ENCODE measurements at regions not wholly inside any gene's neighbourhood (a gene's known extent, or its start where the extent isn't known, plus 50 kb on each side); places are given as distances from the start of the nearest gene placed in this dataset.

DNA sequence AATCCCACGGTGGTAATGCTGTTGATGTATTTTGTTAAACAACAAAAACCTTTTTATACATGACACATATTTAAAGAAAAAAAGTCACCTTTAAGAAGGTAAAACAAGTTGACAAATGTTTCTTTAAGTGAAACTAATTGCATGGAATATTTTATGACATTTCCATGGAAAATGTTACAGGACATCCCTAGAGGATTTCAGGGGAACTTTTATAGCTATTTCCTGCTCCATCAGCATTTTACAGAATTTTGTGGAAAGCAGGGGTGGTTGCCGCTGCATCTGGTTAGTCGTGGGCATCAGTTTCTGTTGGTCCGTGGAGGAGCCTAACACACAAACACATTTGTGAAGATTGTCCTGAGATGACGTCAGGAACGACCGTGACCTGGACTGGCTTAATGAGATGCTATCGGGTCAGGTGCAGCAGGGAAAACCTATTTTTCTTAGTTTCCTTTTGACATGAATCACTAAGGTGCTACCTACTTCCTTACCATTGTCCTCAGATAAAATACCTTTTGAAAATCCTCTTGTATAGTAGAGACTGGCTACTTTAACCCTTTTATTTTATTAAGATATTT is 305.1 kb downstream of the MAP2K6 start:
- Histone ChIP-seq H3K9ac (ENCODE audit: low read length) (no peak overlapping the region), H3K9me3 (ENCODE audit: control insufficient read depth, insufficient read depth, low read depth, low read length) (peaks cover 4% of the 10 kb centered on the region), H3K27ac (ENCODE audit: low read depth, low read length) (no peak overlapping the region), H3K27me3 (ENCODE audit: control insufficient read depth, insufficient read depth, low read length) (no peaks in the 10 kb centered on the region), H3K4me3 (ENCODE audit: low read depth, low read length) (no peak overlapping the region), H3K4me1 (ENCODE audit: control insufficient read depth, insufficient read depth, low read length) (no peaks in the 10 kb centered on the region), H3K36me3 (ENCODE audit: control insufficient read depth, insufficient read depth, low read length) (no peaks in the 10 kb centered on the region)

DNA sequence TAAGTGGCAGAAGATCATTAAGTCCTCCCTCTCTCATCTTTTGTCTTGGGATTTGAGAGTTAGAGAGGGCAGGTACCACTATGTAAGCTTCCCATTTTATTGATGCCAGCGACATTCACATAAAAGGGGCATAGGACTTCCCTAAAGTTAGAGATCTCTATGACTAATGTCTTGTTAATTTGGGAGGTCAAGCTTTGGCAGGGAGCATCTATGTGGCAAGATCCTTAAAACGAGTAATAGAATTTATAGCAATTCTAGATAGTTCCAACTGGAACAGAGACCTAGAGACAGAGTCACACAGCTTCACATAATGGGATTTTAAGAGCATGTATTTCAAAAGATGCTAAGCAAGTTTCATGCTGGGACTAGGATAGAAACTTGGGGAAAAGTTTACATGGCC is 308.0 kb downstream of the MAP2K6 start:
- H3K27me3 ChIP-seq (ENCODE audit: control insufficient read depth, insufficient read depth, low read length) = no peaks in the 10 kb centered on the region
- H3K4me3 ChIP-seq (ENCODE audit: low read depth, low read length) = no peak overlapping the region
- no peaks in the 10 kb centered on the region for H3K9me3 ChIP-seq (ENCODE audit: control insufficient read depth, insufficient read depth, low read depth, low read length)
- no peak overlapping the region for H3K9ac ChIP-seq (ENCODE audit: low read length)
- H3K36me3 ChIP-seq (ENCODE audit: control insufficient read depth, insufficient read depth, low read length) = no peaks in the 10 kb centered on the region
- H3K4me1 ChIP-seq (ENCODE audit: control insufficient read depth, insufficient read depth, low read length) = no peaks in the 10 kb centered on the region
- H3K27ac ChIP-seq (ENCODE audit: low read depth, low read length) = no peak overlapping the region

DNA sequence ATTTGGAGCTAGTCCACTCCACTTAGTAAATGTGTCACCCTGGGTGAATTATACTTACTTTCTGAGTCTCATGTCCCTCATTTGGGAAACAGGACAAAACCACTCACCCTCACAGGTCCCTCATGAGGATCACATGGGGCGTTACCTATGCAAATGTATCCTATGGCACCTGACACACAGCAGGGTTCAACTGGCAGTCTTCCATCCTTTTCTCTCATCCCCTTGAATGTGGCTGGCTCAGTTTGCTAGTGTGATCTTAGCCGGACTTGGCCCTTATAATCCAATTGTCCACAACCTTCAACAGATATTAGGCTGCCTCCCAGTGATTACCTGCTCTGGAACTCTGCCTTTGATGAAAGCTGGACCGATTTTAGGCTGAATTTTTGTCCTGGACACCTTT is 308.8 kb downstream of the MAP2K6 start:
- no peak overlapping the region for H3K9ac ChIP-seq (ENCODE audit: low read length)
- H3K27ac ChIP-seq (ENCODE audit: low read depth, low read length) = no peak overlapping the region
- no peaks in the 10 kb centered on the region for H3K36me3 ChIP-seq (ENCODE audit: control insufficient read depth, insufficient read depth, low read length)
- H3K4me1 ChIP-seq (ENCODE audit: control insufficient read depth, insufficient read depth, low read length) = no peaks in the 10 kb centered on the region
- H3K27me3 ChIP-seq (ENCODE audit: control insufficient read depth, insufficient read depth, low read length) = no peaks in the 10 kb centered on the region
- H3K4me3 ChIP-seq (ENCODE audit: low read depth, low read length) = no peak overlapping the region
- no peaks in the 10 kb centered on the region for H3K9me3 ChIP-seq (ENCODE audit: control insufficient read depth, insufficient read depth, low read depth, low read length)

DNA sequence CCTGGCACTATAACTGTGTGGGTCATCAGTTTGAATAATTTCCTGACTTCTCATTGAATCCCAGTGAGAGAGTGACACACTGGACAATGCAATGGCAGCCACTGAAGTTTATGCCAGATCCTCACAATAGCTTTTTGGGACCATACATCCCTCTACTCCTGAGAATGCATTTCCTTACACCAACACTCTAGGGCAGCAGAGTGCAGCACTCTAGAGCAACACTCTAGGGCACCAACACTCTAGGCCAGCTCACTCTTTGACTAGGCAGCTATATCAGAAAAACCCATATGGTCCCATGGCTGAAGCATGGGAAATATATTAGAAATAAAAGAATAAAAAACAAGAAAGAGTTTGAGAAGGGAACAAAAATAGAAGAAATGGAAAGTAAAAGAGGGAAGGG is 309.2 kb downstream of the MAP2K6 start:
- no peaks in the 10 kb centered on the region for H3K9me3 ChIP-seq (ENCODE audit: control insufficient read depth, insufficient read depth, low read depth, low read length)
- H3K27me3 ChIP-seq (ENCODE audit: control insufficient read depth, insufficient read depth, low read length) = no peaks in the 10 kb centered on the region
- H3K27ac ChIP-seq (ENCODE audit: low read depth, low read length) = no peak overlapping the region
- H3K9ac ChIP-seq (ENCODE audit: low read length) = no peak overlapping the region
- H3K36me3 ChIP-seq (ENCODE audit: control insufficient read depth, insufficient read depth, low read length) = no peaks in the 10 kb centered on the region
- no peaks in the 10 kb centered on the region for H3K4me1 ChIP-seq (ENCODE audit: control insufficient read depth, insufficient read depth, low read length)
- no peak overlapping the region for H3K4me3 ChIP-seq (ENCODE audit: low read depth, low read length)

DNA sequence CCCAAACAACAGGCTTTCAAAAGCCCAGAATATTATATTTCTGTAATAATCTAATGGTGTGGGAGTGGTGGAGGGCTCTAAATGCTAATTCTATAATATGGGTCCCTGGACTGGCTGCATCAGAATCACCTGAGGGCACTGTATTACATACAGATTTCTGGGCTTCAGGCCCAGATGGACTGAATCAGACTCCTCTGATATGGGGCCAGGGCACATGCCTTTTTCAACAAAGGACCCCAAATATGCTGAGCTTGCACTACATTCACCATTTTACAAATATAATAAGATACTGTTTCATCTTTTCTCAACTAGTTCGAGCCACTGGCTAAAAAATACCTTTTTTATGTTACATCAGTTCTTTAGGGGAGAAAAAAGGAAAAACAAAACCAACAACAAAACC is 309.7 kb downstream of the MAP2K6 start:
- H3K9ac ChIP-seq (ENCODE audit: low read length) = no peak overlapping the region
- H3K27me3 ChIP-seq (ENCODE audit: control insufficient read depth, insufficient read depth, low read length) = no peaks in the 10 kb centered on the region
- H3K36me3 ChIP-seq (ENCODE audit: control insufficient read depth, insufficient read depth, low read length) = no peaks in the 10 kb centered on the region
- H3K9me3 ChIP-seq (ENCODE audit: control insufficient read depth, insufficient read depth, low read depth, low read length) = no peaks in the 10 kb centered on the region
- no peaks in the 10 kb centered on the region for H3K4me1 ChIP-seq (ENCODE audit: control insufficient read depth, insufficient read depth, low read length)
- no peak overlapping the region for H3K4me3 ChIP-seq (ENCODE audit: low read depth, low read length)
- H3K27ac ChIP-seq (ENCODE audit: low read depth, low read length) = no peak overlapping the region

DNA sequence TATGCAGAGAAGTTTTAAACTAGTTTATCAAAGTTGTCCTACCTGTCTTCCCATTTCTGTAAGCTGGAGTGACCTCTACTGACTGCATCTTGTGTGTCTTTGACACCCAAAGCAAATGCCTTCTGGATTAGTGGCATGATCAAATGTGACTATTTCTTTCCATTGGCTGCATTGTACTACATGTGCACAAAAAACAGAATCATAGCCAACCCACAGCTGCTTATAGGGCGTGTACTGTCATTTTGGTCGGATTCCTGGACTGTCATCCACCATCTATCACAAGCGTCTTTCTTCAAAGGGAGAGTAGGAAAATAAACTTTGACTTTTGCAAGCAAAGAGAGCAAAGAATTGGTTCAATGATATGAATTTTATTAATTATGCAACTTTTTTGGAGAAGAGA is 310.6 kb downstream of the MAP2K6 start:
- Histone ChIP-seq H3K4me3 (ENCODE audit: low read depth, low read length) (no peak overlapping the region), H3K27me3 (ENCODE audit: control insufficient read depth, insufficient read depth, low read length) (no peaks in the 10 kb centered on the region), H3K9ac (ENCODE audit: low read length) (no peak overlapping the region), H3K9me3 (ENCODE audit: control insufficient read depth, insufficient read depth, low read depth, low read length) (no peaks in the 10 kb centered on the region), H3K27ac (ENCODE audit: low read depth, low read length) (no peak overlapping the region), H3K4me1 (ENCODE audit: control insufficient read depth, insufficient read depth, low read length) (no peaks in the 10 kb centered on the region), H3K36me3 (ENCODE audit: control insufficient read depth, insufficient read depth, low read length) (no peaks in the 10 kb centered on the region)

DNA sequence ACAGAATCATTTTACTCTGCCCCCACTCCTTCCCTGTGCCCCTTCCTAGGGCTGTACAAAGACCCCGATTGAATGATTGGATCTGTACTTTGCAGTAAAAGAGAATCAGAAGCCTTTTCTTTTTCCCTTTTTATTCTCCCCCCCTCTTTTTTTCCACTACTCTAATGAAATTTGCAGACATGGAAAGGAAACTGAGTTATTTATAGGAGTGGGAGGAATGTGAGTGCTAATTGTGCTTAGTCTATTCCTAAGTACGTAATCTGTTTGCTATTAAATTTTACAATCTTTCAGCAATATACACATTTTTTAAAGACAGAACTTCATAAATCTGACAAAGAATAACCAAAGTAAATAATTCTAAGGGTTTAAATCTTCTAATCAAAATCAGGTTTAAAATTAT is 314.3 kb downstream of the MAP2K6 start:
- no peak overlapping the region for H3K4me3 ChIP-seq (ENCODE audit: low read depth, low read length)
- H3K27me3 ChIP-seq (ENCODE audit: control insufficient read depth, insufficient read depth, low read length) = no peaks in the 10 kb centered on the region
- H3K4me1 ChIP-seq (ENCODE audit: control insufficient read depth, insufficient read depth, low read length) = no peaks in the 10 kb centered on the region
- no peaks in the 10 kb centered on the region for H3K36me3 ChIP-seq (ENCODE audit: control insufficient read depth, insufficient read depth, low read length)
- no peak overlapping the region for H3K27ac ChIP-seq (ENCODE audit: low read depth, low read length)
- H3K9me3 ChIP-seq (ENCODE audit: control insufficient read depth, insufficient read depth, low read depth, low read length) = no peaks in the 10 kb centered on the region
- H3K9ac ChIP-seq (ENCODE audit: low read length) = no peak overlapping the region

DNA sequence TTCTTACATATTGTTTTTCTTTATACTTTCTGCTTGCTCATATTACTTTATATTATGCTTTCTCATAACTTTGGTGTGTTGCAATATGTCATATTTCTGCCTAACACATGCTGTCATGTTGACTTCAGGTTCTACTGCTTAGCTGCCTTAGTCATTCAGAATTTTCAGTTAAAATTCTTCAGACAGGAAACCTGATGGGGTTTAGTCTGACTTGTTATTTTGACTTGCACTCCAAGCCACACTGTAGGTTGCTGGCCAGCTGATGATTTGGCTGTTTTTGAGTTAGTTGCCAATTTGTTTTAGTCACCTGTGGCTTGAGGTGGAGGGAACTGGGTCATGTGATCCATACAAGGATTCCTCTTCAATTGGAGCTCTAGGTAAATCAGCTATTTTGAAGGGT is 315.4 kb downstream of the MAP2K6 start:
- Histone ChIP-seq H3K9ac (ENCODE audit: low read length) (no peak overlapping the region), H3K36me3 (ENCODE audit: control insufficient read depth, insufficient read depth, low read length) (no peaks in the 10 kb centered on the region), H3K4me1 (ENCODE audit: control insufficient read depth, insufficient read depth, low read length) (no peaks in the 10 kb centered on the region), H3K27ac (ENCODE audit: low read depth, low read length) (no peak overlapping the region), H3K9me3 (ENCODE audit: control insufficient read depth, insufficient read depth, low read depth, low read length) (no peaks in the 10 kb centered on the region), H3K4me3 (ENCODE audit: low read depth, low read length) (no peak overlapping the region), H3K27me3 (ENCODE audit: control insufficient read depth, insufficient read depth, low read length) (no peaks in the 10 kb centered on the region)

DNA sequence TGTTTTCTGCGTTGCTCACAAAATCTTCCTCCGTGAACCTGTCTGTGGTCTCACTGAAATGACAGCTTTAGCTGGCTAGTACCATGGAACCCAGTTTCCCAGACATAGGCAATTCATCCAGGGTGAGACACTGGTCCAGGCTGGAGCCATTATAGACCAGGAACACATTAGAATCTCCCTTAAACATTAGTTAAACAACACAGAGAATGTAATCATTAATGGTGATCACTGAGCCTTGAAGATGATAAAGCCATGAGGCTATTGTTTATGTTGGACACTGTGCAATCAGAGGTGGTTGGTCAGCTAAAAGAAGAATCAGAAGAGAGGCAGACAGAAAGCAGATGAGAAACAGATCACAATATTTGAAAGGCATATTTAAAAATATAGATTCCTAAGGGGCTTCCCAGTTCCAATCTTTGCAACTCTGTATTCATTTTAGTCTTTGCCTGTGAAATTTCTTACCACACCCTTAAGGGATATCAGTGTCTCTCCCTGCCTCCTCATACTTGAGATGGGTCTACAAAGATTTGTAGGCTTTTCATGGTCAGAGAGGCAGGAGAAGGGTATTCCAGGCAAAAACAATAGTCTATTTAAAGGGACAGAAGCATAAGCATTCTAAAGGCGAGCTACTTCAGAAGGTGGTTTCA is 317.9 kb downstream of the MAP2K6 start:
- Histone ChIP-seq H3K9ac (ENCODE audit: low read length) (no peak overlapping the region), H3K27me3 (ENCODE audit: control insufficient read depth, insufficient read depth, low read length) (no peaks in the 10 kb centered on the region), H3K4me1 (ENCODE audit: control insufficient read depth, insufficient read depth, low read length) (no peaks in the 10 kb centered on the region), H3K27ac (ENCODE audit: low read depth, low read length) (no peak overlapping the region), H3K36me3 (ENCODE audit: control insufficient read depth, insufficient read depth, low read length) (no peaks in the 10 kb centered on the region), H3K9me3 (ENCODE audit: control insufficient read depth, insufficient read depth, low read depth, low read length) (no peaks in the 10 kb centered on the region), H3K4me3 (ENCODE audit: low read depth, low read length) (no peak overlapping the region)

DNA sequence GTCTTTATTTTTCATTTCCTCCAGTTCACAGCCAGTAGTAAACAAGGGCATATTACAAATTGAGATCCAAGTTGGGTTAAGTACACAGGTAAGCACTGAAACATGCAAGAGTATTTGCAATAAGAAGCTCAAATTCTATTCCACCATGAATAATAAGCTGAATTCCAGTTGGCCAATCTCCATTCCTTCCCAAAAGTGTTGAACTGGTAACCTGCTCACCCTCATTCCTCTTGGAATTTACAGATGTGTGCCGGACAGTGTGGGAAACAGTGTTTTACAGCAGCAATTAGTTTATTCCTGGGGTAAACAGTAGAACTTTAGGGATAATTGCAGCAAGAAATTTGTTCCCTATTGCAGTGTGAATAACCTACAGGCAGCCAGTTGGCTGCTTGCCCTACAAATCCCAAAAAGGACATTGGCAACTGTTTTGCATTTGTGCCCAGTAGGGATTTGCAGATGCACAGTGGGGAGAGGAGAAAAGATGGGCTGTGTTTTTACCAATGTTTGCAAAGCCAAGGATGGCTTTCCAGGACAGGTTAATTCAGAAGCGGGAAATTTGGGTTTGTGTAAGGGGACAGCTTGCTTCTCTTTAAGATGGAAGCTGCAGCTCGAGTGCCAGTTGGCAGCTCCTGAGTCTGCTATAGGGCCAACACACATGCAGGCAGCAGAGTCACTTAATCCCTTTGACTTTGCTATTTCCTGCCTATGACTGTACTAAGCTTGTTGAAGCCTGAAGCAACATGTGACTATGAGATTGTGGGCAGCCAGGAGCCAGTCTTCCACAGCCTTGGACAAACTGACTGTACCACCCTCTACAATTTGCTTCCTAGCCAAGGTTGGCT is 318.9 kb downstream of the MAP2K6 start:
- Histone ChIP-seq H3K27me3 (ENCODE audit: control insufficient read depth, insufficient read depth, low read length) (no peaks in the 10 kb centered on the region), H3K9me3 (ENCODE audit: control insufficient read depth, insufficient read depth, low read depth, low read length) (no peaks in the 10 kb centered on the region), H3K9ac (ENCODE audit: low read length) (no peak overlapping the region), H3K4me3 (ENCODE audit: low read depth, low read length) (no peak overlapping the region), H3K27ac (ENCODE audit: low read depth, low read length) (no peak overlapping the region), H3K36me3 (ENCODE audit: control insufficient read depth, insufficient read depth, low read length) (no peaks in the 10 kb centered on the region), H3K4me1 (ENCODE audit: control insufficient read depth, insufficient read depth, low read length) (no peaks in the 10 kb centered on the region)

DNA sequence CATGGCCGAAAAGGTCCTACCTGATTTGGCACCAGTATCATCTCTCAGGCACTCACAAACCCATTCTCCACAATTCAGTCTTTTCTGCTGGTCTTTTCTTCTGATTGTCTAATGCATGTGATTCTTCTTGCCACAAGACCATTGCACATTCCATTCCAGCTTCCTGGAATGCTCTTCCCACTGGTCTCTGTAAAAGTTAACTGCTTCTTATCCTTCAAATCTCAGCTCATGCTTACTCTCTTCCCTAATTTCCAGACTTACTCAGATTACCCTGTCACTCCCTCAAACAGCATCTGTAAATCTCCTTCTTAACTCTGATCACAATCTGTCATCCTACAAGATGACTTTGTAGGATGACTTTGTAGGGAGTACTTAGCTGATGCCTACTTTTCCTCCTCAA is 320.2 kb downstream of the MAP2K6 start:
- H3K9ac ChIP-seq (ENCODE audit: low read length) = no peak overlapping the region
- no peaks in the 10 kb centered on the region for H3K27me3 ChIP-seq (ENCODE audit: control insufficient read depth, insufficient read depth, low read length)
- no peaks in the 10 kb centered on the region for H3K36me3 ChIP-seq (ENCODE audit: control insufficient read depth, insufficient read depth, low read length)
- no peaks in the 10 kb centered on the region for H3K4me1 ChIP-seq (ENCODE audit: control insufficient read depth, insufficient read depth, low read length)
- no peak overlapping the region for H3K27ac ChIP-seq (ENCODE audit: low read depth, low read length)
- H3K9me3 ChIP-seq (ENCODE audit: control insufficient read depth, insufficient read depth, low read depth, low read length) = no peaks in the 10 kb centered on the region
- H3K4me3 ChIP-seq (ENCODE audit: low read depth, low read length) = no peak overlapping the region
